ENCODE measurements at regions not wholly inside any gene's neighbourhood (a gene's known extent, or its start where the extent isn't known, plus 50 kb on each side); places are given as distances from the start of the nearest gene placed in this dataset.
"Not testable (repeated sequence)": the region's sequence is repeated elsewhere in the genome, so short reads cannot be mapped to it uniquely, and the experiment has no call there.

DNA sequence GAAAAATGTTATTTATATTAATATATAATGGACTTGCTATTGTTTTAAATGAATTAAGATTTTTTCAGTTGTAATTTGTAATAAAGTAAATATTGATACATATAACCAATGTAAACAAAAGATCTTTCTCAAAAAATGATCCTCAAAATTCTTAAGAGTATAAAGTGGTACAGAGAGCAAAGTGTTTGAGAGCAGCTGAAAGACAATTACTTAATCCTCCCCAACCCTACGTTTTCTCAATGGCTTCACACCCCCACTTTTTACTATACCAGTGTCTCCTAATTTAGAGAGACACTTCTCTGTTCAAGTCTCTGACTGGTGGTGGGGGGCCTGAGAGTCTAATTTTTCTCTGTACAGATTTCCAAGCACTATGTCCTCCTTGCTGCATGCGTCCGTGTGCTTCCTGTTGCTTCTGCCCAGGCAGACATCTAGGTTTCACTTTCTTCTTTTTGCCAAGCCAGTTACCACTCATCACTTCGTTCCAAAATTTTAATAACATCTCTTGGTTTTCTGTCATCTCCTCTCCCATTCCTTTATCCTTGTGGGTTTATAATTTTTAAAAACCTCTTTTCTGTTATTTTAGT is 276.3 kb upstream of the DNAJC19 start:
- peak; percentile 6 for DNase-seq (ENCODE audit: low read depth)

DNA sequence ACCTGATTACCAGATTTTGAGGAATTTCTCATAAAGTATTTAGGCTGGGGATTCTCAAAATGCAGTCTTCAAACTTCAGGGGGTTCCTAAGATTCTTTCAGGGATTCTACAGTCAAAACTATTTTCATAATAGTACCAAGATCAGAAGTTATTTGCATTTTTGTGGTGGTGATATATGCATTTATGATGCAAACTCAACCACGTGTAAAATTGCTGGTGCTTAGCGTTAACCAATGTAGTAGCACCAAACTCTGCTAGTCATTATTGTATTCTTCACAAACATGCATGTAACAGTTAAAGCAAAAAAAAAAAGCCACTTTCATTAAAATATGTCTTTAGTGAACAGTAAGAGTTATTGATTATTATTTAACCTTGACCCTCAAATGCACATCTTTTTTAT is 274.9 kb upstream of the DNAJC19 start:
- no peak for DNase-seq (ENCODE audit: low read depth)

DNA sequence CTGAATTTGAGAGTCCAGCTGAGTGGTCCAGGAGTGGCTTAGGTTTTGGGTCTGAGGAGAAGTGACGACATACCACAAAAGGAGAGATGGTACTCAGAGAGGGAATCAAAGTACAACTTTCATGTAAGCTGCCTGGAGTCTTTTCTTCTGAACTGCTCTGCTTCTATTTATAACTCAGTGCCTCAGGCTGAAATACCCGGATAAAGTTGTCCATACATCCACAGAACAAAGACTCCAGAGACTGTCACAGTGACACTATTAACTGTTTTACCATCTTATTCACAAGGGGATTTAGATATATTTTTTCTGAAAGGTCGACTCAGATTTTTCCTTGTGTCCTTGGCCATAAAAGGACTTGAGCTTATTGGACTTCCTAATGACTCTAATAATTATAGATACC is 264.3 kb upstream of the DNAJC19 start:
- peak; percentile 14 for DNase-seq (ENCODE audit: low read depth)

DNA sequence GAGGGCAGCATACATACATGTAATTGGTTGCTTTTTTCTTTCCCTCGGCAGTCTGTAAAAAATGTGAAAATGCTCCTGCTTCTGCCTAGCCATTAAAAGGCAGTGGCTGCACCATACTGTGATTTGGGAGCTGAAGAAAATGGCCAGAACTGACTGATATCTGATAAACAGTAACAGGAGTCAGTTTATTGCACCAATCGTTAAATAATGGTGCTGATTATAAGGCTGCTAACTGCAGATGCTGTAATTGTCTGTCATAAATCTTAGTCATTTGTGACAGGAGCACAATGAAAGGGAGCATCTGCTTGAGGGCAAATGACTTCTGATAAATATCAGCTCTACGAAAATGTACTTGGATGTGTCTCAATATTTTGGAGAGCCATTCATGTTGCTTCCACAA is 263.1 kb upstream of the DNAJC19 start:
- no peak for DNase-seq (ENCODE audit: low read depth)

DNA sequence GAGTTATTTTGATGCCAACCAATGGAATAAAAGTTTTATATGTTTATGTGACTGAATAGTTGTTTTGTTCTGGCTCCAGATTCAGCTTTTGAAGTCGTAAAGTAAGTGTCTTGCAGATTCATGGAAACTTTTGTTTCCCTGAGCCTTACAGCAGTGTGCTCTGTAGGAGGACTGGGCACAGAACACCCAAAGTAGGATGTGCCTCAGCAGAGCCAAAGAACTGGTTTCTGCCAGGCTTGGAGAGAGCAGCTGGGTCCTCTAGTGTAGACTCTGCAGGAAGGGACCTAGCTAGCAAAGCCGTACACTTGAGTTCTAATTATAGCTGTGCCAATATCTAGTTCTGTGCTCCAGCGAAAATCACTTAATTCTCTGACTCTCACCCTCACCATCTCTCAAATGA is 261.2 kb upstream of the DNAJC19 start:
- DNase-seq (ENCODE audit: low read depth), result no peak

DNA sequence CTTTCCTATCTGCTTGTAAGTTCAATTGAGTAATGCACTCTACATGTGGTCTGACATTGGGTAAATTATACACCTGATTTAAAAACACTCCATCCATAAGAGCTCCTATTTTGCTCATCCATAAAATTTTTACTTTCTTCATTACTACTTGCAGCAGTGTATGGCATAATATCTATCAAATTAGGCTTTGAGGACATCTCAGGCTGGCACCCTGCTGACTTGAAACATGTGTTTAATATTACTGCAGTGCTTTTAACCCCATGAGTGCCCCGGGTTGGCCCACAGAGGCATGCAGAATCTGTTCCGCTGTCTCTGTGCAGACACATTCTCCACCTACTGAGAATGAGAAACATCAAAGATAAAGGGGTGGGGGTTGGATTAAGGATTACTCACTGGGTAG is 249.9 kb upstream of the DNAJC19 start:
- no peak for DNase-seq (ENCODE audit: low read depth)

DNA sequence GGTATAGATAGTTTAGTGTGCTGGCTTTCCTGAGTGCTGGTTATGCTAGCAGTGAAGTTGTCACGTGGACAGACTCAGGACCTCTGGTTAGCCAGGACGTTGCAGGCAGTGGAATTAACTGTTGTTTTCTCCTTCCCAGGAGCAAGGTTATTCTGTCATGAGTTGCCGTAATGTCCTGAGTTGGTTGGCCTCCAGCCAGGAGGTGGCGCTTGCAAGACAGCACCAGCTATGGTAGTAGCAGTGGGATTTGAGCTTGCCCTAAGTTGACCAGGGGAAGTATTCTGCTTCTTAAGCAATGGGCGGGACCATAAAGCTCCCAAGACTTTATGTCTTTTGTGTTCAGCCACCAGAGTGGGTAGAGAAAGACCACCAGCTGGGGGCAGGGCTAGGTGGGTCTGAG is 240.7 kb upstream of the DNAJC19 start:
- no peak for DNase-seq (ENCODE audit: low read depth)

DNA sequence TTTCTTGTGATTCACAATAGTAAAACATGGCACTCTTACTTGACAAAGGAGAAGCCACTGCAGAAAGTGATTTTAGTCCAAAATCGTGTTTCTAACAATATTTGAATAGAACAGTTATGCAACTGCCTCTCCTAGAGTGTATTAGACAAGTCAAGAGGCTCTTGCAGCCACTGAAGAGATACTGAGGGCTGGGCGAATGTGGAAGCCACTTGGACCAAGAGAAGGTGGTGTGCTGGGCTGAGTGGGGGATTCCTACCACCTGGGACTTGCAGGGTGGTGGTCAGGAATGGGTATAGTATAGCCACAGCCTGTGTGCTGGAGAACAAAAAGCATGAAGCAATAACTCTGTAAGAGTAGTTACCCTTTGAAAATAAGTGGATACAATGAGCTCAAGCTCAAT is 223.8 kb upstream of the DNAJC19 start:
- DNase-seq (ENCODE audit: low read depth), result no peak

DNA sequence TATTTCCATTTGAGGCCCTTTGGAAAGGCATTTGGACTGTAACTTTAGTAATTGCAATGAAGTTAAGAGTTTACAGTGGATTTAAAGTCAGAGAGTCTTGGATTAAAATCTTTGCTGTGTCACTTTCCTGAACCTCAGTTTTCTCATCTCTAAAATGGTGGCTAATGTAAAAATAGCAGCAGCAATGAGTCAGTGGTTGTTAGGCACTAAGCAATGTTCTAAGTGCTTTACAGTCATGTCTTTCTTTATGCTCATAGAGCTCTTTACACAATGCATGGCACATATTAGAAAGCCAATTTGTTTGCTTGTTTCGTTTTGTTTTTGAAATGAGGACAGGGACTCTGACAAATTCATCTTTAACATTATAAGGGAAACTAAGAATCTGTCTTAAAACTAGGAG is 222.7 kb upstream of the DNAJC19 start:
- no peak for DNase-seq (ENCODE audit: low read depth)

DNA sequence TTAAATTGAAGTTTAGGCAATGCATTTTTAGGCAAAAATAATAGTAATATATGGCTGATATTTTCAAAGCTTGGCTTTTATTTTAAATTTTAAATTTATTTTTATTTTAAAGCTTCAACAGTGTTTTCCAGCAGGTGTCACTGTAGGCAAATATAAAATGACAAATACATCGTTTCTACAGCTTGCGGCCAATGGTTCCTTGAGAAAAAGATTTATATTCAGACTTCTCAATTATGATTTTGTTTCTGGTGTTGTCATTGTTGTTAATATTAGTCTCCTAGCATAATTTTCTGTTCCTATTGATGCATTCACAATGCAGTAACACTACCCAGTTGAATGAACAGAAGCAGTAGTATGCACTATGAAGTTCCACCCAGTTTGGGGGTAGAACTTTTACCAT is 220.7 kb upstream of the DNAJC19 start:
- peak; percentile 8 for DNase-seq (ENCODE audit: low read depth)

DNA sequence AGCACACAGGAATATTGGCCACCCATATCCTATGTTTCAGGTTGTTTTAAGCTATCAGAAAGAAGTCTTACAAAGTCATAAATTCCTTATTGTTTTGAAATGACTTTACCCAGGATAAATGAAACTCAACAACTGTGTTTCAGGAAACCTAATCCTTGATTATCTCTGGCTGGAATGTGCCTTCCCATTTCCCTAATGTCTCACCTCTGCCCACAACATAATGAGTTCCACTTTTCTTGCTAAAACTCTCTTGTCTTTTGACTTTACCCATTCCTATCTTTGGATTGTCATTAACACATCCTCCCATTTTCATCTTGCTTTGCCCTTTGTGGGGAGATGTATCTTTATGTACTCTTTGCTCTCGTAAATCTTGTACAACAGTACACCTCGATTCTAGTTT is 200.0 kb upstream of the DNAJC19 start:
- no peak for DNase-seq (ENCODE audit: low read depth)

DNA sequence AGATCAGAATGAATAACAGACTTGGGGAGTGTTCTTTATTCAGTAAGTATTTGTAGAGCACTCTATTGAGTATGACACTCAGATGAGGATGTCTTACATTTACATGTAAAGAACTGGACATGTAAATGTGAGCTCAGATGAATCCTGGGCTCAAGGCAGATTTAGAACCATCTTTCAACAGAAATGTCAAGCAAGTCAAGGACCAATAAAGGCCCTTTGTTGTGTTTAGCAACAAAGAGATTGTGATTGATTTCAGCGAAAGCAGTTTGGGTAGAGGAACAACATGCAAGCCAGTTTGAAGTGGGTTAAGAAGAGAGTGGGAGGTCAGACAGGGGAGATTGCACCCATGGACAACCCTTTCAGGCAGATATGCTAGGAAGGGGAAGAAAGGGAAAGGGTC is 194.2 kb upstream of the DNAJC19 start:
- no peak for DNase-seq (ENCODE audit: low read depth)

DNA sequence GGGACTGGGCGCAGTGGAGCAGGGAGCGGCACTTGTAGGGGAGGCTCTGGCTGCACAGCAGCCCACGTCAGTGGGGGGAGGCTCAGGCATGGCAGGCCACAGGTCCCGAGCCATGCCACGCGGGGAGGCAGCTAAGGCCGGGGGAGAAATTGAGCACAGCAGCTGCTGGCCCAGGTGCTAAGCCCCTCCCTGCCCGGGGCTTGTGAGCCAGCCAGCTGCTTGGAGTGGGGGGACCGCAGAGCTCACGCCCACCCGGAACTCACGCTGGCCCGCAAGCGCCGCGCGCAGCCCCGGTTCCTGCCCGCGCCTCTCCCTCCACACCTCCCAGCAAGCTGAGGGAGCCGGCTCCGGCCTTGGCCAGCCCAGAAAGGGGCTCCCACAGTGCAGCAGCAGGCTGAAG is 193.5 kb upstream of the DNAJC19 start:
- DNase-seq (ENCODE audit: low read depth), result not testable (repeated sequence)

DNA sequence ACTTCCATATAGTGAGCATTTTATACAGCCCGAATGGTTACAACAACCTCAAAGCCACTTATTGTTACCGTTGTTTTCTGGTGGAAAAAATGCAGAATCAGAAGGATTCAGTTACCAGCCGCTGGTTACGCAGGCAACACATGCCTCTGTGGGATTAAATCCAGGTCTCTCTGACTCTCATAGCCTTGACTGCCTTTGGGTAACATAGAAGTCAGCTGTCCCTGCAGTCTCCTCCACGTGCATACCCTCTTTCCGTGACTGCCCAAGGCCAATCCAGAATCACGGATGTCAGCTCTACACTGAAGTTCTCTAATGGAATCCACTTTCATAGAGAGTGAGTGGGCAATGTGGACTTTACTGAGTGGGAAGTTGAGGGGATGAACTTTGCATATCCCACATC is 189.5 kb upstream of the DNAJC19 start:
- no peak for DNase-seq (ENCODE audit: low read depth)

DNA sequence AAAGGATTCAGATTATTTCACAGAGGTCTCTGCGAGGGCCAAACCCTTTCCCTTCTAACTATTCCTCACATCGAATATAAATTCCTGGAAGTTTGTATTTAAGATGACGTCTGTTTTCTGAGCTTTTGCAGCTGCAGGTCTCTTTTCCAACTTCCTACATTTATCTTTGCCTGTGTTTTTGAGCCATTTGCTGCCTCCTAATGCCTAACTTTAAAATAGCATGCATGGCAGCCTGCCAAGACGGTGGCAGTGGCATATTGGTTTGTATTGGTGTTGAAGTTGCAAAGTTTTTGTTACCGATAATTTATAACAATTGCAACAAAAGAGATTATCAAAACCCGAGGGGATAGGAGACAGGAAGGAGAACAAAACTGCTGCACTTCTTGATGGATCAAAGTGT is 187.1 kb upstream of the DNAJC19 start:
- DNase-seq (ENCODE audit: low read depth), result peak; percentile 40

DNA sequence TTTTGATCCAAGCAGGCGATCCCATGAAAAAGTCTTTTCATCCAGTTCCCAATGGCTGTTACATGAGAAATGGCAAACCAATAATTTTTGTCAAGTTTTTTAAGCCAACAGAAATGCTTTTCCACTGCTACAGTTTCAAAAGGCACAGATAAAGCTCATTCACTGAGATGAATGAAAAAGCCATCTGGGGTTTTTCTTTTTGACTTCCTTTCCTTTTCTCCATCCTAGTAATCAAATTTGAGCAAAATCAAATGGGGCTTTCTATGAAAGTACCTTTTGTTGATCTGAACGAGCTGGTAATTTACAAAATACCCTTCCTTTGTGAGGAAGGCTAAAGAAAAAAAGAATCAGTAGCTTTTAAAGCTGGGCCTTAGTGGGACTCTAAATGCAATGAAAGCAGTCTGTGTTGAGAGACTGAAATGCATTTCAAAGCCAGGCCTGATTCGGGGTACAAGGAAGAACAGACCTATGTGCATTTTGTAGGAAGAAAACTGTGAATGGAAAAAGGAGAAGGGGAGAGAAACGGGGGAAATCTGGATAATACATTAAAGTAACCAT is 185.2 kb upstream of the DNAJC19 start:
- DNase-seq (ENCODE audit: low read depth), result no peak

DNA sequence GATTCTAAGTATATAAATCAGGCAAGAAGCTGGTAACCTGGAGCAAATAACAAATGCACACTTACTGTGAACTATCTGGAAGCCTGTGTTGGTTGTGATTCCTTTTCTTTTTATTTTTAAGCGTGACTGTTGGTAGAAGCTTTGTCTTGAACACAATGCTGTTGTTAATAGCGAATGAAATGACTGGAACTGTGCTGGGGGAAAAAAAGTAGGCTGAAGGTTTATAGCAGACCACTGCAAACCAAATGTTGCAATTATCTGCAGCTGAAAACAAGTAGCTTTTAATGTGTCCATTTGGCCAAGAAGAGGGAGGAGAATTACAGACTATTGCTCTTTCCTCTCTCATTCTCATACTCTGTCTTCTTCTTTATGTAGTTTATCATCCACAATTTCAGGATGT is 184.5 kb upstream of the DNAJC19 start:
- DNase-seq (ENCODE audit: low read depth), result no peak

DNA sequence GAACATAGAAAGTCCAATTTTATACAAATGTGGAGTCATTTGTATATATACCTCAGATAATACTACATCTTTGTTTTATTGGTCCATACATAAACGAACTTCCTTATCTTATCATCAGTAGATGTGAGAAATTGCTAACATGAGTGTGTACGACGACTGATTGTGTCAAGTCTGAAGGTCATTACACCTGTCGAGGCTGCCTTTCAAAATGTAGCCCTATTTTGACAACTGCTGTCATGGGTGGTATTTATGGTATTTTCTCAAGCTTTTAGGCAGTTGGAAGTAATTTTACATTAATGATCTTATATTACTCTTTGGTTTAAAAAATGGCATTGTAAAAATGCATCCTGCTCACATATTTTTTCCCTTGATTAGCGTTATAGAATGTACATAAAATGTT is 183.7 kb upstream of the DNAJC19 start:
- DNase-seq (ENCODE audit: low read depth), result no peak

DNA sequence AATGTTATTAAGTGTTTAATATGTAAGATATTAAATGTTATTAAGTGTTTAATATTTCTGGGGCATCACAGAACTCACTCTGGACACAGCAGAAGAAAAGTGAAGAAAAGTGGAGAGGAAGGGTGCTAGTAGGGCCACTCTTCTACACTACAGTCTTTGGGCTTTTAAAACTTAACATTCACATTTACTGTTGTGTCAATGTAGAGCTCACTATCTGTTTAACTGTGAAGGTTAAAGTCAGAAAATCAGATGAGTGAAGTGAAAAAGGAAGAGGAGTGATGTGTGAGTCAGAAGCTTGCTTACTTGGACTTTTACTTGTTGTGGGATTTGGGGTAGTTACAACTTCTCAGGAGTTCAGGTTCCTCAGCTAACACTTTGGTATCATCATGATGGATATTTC is 145.3 kb upstream of the DNAJC19 start:
- DNase-seq (ENCODE audit: low read depth), result peak; percentile 1

DNA sequence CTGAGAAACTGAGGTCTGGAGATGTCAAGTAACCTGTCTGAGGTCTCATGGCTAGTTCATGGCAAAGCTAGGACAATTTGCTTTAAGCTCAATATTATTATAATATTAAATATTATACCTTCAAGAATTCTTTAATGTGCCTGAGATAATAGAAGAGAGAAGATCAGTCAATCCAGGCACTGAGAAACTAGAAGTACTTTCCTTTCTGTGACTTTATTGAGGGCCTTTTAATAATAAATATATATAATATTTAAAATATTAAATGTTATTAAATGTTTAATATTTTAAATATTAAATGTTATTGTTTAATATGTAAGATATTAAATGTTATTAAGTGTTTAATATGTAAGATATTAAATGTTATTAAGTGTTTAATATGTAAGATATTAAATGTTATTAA is 144.3 kb upstream of the DNAJC19 start:
- DNase-seq (ENCODE audit: low read depth), result no peak

DNA sequence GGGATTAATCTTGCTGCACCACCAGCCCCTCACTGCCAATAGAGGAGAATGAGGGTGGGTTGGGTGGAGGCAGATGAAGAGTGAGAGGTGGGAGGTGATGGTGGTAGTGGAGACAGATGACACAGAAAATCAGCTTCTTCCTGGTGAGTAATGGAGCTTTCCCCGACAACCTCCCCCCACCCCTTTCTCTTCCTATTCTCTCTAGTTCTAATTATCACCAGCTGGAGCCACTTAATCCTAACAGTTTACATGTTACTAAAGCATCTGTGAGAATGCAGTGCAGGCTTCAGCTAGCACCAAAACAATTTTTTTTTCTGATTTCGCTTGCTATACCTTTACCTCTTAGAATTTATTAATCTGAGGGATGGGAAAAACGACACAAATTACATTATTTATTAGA is 116.1 kb upstream of the DNAJC19 start:
- DNase-seq (ENCODE audit: low read depth), result no peak

DNA sequence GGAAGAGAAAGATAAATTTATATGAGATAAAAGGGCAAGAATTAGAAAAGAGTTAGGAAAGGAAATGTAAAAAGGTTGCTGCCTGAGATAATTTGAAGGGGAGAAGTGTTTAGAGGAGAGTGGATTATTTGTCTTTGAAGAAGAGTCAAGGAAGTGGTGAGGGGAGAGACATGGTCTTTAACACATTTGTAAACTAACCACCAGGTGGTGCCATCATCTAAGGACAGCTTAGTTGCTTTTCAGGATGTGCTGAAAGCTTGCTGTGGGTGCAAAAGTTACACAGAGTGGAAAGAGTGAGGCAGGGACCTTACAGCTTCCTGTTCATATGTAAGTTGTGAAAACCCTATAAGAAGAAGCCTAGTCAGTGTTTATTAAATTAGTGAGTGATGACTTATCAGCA is 114.1 kb upstream of the DNAJC19 start:
- peak; percentile 5 for DNase-seq (ENCODE audit: low read depth)

DNA sequence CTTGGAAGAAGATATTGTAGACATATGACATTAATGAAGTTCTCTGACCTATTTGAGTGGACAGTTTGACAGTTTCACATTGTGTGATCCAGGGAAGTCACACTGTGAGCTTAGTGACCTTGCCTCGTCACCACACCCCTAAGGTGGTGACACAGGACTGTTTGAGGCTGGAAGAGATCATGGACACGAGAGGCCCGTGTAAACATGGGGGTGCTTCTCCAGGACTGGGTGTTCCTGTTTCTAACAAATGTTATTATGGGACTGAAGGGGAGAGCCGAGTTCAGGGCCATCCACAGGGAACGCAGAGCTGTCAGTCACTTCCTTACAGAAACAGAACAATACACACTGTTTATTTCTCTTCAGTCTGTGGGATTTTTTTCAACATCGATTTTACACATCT is 96.5 kb upstream of the DNAJC19 start:
- no peak for DNase-seq (ENCODE audit: low read depth)

DNA sequence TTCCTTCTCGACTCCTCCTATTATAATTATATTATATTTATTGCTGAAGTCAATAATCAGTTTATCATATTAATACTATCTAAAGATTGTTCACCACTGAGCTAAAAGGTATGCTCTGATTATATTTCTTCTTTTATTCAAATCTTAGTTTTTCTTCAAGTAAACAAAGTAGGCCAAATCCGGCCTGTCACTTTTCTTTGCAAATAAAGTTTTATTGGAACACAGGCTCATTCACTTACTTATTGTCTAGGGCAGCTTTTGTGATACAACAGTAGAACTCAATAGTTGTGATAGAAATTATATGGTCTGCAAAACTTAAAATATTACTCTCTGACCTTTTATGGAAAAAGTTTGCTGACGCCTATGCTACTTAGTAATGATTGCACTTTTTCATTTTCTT is 92.4 kb upstream of the DNAJC19 start:
- no peak for DNase-seq (ENCODE audit: low read depth)

DNA sequence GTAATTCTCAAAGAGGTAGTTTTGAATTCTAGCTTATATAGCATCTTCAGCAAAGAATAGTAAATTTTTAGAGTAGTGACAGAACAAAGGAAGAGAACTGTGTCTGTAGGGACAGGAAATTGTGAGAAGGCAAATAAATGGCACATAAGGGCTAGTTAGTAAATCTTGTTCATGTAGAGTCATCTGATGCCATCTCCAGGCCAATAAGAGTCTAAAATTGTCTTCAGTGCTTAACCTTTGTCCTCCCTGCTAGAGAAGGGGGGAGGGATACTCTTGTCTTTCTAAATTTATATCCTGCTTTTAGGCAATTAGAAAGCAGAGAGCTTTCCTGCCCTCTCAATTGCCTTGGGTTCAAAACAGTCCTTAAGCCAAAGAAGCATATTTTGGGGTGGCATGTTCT is 87.0 kb upstream of the DNAJC19 start:
- DNase-seq (ENCODE audit: low read depth), result no peak

All from RPMI7951 (cell line).